GM19372 (cell line): ENCODE measurements at regions not wholly inside any gene's neighbourhood (a gene's known extent, or its start where the extent isn't known, plus 50 kb on each side); places are given as distances from the start of the nearest gene placed in this dataset.
"Not testable (repeated sequence)": the region's sequence is repeated elsewhere in the genome, so short reads cannot be mapped to it uniquely, and the experiment has no call there.

ENCODE experiments used
- ATAC-seq: cut with Tn5 transposase; IDR thresholded peaks from one replicate; pipeline ENCODE4 v1.9.1; 2021; ENCODE audit warnings: mild to moderate bottlenecking, low read depth, moderate library complexity; ENCODE audit not compliant: unreplicated experiment

DNA sequence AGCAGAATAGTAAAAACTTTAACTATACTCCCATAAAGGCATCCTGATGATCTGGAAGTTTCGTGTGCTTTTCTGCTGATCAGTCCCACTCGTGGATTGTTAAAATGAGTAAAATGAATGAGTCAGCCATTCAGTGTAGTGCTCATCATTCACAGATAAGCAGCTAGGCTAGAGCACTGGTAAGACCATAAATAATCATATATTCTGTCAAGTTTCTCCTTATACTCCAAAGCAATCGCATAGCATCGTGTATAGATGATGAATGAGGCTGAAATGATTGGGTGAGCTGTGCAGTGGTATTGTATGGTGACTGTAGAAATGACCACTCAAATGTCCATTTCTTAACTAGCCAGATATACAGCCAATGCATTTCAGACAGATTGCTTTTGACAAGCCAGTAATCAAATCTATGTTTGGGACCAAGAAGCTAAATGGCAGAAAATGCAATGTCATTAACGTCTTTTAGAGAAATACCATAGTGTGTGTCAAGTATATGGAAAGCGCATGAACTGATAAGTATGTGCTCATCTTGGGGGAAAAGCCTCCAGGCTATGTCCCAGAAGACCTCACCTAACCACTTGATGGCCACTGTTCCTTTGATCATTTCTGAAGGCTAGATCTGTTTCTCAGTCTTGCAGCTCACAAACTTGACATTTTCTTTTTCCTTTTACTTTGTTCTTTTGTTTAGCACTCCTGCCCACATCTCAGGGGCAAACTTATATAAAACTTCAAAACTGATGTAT lies 227.2 kb upstream of the FAM3C start:
- no peak for ATAC-seq

DNA sequence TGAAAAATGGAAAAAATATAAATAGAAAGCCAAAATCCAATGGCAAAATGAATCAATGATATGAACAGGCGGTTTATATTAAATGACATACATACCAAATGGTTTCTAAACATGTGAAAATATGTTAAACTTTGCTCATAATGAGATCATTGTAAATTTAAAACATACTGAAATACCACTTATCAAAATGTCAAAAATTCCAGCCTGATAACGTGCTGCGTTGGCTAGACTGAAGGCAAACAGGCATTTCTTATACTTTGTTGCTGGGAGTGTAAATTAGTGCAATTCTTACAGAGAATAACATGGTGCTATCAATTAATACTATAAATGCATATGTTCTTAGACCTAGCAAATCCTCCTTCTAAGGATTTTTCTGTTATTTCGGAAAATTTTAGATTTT lies 225.8 kb upstream of the FAM3C start:
- ATAC-seq: no peak

DNA sequence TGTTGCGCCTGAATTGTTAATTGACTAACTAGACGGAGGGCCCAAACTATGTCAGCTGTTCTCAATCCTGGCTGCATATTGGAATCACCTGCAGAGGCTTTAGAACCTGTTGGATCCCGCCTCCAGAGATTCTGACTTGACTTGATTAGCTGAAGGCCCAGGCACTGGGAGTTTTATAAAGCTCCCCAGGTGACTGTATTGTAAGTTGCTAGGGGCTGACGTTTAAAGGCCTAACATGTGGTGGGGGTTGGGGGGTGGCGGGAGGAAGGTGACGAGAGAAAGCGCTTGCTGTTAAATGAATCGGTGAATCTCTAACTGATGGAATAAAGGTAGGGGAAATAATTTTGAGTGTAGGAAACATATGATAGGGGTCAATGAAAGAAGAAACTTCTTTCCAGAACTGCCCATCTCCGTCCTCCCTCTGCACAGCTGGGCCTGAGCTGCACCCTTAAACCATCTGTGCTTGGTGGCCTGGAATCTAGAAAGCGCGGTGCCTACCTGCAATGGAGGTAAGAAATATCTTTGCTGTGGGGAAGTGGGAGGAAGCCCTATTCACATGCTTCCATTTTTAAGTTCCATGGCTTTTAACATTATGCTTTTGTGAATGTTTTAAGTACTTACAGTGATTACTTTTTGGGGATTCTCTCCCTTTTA lies 225.0 kb upstream of the FAM3C start:
- ATAC-seq: no peak

DNA sequence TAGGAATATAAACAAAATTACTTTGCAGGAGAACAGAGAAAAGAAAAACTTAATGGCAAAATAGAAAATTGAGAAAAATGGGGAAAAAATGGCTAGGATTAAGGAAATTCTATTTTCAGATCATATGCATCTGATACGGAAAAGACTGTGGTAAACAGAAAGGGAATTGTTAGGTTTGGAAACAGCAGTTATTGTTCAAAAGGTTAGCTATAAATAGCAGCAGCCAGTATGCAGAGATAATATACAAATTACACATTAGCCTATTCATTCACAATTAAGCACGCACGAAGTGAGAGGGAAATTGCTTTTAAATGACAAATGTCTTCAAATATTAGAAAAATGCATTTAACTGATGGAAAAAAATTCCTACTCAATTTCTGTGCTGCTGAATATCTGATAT lies 224.1 kb upstream of the FAM3C start:
- ATAC-seq: no peak

DNA sequence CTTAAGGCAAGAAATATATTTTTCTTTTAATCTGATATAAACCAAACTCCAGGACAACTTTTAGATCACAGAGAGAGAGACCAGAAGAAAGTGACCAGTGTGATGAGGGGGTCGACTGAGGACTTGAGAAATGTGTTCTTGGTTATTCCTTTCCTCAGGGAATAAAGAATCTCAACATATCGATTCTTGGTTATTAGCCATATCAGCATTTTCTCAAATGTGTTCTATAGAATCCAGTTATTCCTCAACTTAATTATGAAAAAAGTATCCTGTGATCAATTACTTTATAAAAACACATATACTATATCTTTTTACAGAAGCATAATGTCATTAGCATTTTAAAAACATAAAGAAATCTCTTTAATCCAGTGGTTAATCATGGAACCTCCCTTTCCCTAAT lies 222.1 kb upstream of the FAM3C start:
- no peak for ATAC-seq

GRCh38 chr7:121610243-121610642 lies 214.1 kb upstream of the FAM3C start:
- ATAC-seq: no peak

DNA sequence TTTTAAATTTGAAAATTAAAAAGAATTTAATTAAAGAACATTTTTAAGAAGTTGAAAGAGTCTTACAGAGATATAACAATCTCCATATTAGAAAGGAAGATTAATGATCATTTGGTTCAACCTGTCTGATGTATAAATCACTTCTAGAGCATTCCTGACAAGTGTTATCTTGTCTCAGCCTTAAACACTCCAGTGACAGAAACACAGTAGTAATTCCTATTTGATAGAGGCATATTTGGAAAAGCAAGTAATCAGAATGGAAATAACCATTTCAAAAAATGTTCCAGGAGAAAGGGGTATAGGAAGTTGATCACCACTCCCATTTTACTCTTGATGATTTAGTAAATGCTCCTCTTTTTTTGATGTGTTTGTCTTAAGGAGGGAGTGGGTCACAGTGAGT lies 213.1 kb upstream of the FAM3C start:
- ATAC-seq: no peak

DNA sequence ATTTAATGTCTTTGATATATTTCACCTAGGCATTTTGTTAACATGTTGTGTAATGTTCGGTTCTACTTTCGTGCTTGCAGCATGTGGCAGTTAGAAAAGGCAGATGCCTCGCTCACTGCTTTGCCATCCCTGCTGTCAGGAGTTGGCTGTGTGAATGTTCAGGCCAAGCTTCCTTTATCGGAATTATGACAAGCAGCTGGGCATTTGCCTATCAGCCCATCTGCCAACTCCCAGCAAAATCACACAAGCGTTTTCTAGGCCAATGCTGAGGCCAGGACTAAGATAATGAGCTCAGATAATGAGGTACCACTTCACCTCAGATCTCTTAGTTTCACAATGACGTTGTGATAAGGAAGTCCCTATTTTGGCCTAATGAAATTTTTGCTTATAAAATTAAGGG lies 212.7 kb upstream of the FAM3C start:
- no peak for ATAC-seq

GRCh38 chr7:121608183-121608582 lies 212.1 kb upstream of the FAM3C start:
- ATAC-seq: not testable (repeated sequence)

DNA sequence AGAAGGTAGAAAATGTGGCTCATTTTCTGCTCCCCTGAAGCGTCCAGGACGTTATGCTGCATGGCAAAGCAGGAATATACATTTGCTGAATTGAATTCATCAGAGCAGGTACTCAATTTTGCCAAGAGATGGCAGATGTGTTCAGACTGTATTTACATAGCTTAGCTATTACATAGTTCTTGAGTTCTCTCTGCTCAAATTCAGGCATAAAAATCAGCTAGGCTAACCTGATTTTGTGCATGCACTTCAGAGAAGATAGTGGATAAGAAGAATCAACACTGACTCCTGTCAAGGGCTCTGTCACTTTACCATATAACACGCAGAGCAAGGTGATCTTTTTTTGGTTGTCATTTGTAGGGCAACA lies 209.2 kb upstream of the FAM3C start:
- no peak for ATAC-seq

GRCh38 chr7:121604627-121605316 lies 208.7 kb upstream of the FAM3C start:
- no peak for ATAC-seq

GRCh38 chr7:121603886-121604285 lies 207.8 kb upstream of the FAM3C start:
- ATAC-seq: no peak

- no peak for ATAC-seq
Observed at GRCh38 chr7:121599887-121600286, 203.8 kb upstream of the FAM3C start.

- no peak for ATAC-seq
Observed at GRCh38 chr7:121595758-121596696, 199.9 kb upstream of the FAM3C start.

DNA sequence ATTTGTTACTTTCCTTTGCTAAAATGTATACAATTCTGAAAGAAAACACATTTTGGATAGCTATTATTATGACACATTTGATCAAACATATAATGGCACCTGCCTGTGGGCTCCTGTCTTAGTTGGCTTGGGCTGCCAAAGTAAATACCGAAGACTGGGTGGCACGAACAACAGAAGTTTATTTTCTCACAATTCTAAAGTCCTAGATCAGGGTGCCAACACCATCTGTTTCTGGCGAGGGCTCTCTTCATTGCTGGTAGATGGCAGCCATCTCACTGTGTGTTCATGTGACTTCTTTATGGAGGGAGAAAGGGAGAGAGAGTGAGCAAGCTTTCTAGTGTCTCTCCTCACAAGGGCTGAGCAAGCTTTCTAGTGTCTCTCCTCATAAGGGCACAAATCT lies 195.8 kb upstream of the FAM3C start:
- ATAC-seq: no peak

- no peak for ATAC-seq
Observed at GRCh38 chr7:121587435-121587834, 191.3 kb upstream of the FAM3C start.

DNA sequence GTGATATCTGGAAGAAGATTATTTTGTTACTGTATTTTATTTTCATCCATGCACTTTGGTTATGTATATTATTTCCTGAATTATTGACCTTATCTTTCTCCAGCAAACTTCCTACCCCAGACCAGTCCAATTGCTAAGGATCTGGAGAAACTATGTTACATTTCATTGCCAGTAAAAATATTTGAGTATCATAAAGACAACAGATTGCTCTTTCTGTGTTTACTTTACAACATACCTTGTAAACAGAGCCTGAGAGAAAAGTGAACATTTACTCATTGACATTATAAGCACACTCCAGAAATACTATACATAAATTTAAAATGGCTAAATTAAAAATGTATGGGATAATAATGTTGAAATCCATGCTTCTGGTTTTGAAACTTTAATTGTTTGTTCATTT lies 186.2 kb upstream of the FAM3C start:
- ATAC-seq: no peak

- ATAC-seq: no peak
Observed at GRCh38 chr7:121579639-121580038, 183.5 kb upstream of the FAM3C start.

DNA sequence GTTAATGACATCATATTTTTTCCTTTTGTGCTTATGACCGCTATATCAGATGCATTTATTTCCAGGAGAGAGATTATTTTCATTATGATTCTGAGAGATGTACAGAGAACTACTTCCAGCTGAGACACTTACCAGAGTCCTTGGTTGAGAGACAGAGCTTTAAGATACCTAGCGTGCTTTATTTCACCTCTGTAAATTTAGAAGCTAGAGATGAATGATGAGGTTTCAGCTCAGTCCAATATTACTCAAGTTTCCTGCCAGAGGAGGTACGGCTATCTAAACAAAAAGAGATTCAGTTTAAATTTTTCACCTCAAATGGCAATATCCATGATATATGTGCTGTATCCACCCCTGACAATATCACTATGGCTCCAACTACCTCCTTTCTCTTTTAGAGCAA lies 182.6 kb upstream of the FAM3C start:
- ATAC-seq: no peak

DNA sequence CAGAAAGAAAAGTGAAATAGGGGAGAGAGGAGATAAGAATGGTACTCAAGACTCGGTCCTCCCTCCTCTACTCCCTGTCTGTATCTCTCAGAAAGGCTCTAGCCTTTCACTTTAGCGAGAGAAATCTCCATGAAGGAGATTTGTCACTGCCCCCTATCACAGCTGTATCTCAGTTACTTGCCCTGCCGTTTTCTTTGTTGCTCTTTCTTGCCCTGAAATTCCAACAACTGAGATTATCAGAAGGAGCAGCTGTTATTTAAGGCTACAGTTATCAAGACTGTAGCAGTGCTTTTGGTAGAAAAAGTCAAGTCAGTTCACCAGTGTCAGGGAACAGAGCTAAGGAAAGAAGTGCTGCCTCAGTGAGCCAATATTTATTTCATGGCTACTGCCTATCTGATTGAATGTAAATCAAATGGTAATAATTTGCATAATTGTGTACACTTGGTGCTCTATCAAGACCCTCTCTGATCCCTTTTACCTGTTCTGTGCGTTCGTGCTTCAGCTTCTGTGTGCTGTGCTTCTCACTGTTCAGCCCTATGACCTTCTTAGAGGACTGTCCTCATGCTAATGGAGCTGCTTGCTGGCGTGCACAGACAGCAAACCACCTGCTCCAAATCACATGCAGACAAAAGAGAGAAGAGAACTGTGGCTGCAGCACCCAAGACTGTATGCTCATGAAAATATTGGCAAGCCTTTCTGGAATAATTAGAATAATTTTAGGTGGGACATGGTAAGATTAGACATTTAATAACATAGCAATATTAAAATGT lies 180.2 kb upstream of the FAM3C start:
- no peak for ATAC-seq
